Ovary (tissue), 7 donors: ENCODE measurements at regions not wholly inside any gene's neighbourhood (a gene's known extent, or its start where the extent isn't known, plus 50 kb on each side); places are given as distances from the start of the nearest gene placed in this dataset.

Experiments
- DNase-seq, 5 donors: peaks; one replicate each; pipeline ENCODE4 v3.0.0-alpha.2; 2019 to 2020
- H3K27ac ChIP-seq, 2 donors: fragments of 200-600 bp; one replicate each; pipeline versions ENCODE4 v1.5.1 to v1.8.0; 2019 to 2022
- H3K27me3 ChIP-seq: fragments of 200-600 bp; one replicate; pipeline ENCODE4 v1.8.0; 2022
- H3K36me3 ChIP-seq: fragments of 200-600 bp; sonication (generic); one replicate; pipeline ENCODE4 v1.5.1; 2019
- H3K4me1 ChIP-seq: one replicate; pipeline ENCODE4 v1.8.1; 2013; ENCODE audit warnings: mild to moderate bottlenecking, moderate library complexity; ENCODE audit not compliant: insufficient read depth
- H3K4me3 ChIP-seq: fragments of 200-600 bp; sonication (generic); one replicate; pipeline ENCODE4 v1.5.1; 2017
- H3K9me3 ChIP-seq, 2 donors: fragments of 200-600 bp in 1 of 2; sonication (generic) in 1 of 2; one replicate each; pipeline versions ENCODE4 v1.5.1 to v1.8.1; 2013 to 2019; ENCODE audit warnings: mild to moderate bottlenecking in 1 of 2, moderate library complexity in 1 of 2
- CTCF ChIP-seq, 3 donors: fragments of 450-650 bp in 2 of 3; fragments of 200-600 bp in 1 of 3; IDR thresholded peaks; one replicate each; pipeline versions ENCODE4 v1.5.1 to v1.8.0; 2016 to 2022; ENCODE audit warnings: antibody characterized with exemption in 3 of 3, mild to moderate bottlenecking in 1 of 3
- EP300 ChIP-seq: sonication (generic); formaldehyde crosslinking; IDR thresholded peaks from one replicate; pipeline ENCODE4 v1.6.1; 2017; ENCODE audit warnings: antibody characterized with exemption
- POLR2A ChIP-seq: fragments of 450-650 bp; IDR thresholded peaks from one replicate; pipeline ENCODE4 v1.6.1; 2017; ENCODE audit warnings: antibody characterized with exemption, mild to moderate bottlenecking, moderate library complexity
- WGBS, 3 donors: extraction: QIAGEN DNeasy Blood & Tissue Kit in 1 of 3; methylation state at CpG; one replicate each; pipeline versions ENCODE4 v1.1.5 to v1.1.7; 2013 to 2017; 5-methylcytosine and 5-hydroxymethylcytosine counted together
- intact Hi-C, 4 donors: fragments of 100-400 bp; cut with DNase I; formaldehyde crosslinking; loops; one replicate each; pipeline versions ENCODE4 v1.11.0 to v1.15.1; 2022 to 2023
- donor health status: DM: no; HTN: no; CAD: no; lungs with moderate emphysema.
- donor health status: DM: no; HTN: no; CAD: no.
- donor health status: Bipolar disorder and iron deficiency.
- donor health status: DM: no; HTN: no; CAD: no.
- donor health status: DM: yes; HTN: yes; CAD: no.

GRCh38 chr9:102875687-102876086, 119.4 kb upstream of the CYLC2 start:
- WGBS, 3 donors: 84 to 87% (median 84%) methylated on average over 3 of the region's 3 CpGs
- H3K36me3 ChIP-seq: no peaks in the 10 kb centered on the region
- no peak for DNase-seq
- intact Hi-C loops: no loop called here
- TF ChIP-seq EP300 (no peak), POLR2A (no peak), CTCF (IDR thresholded peaks at IDR 0.05) (no peak)
- H3K27me3 ChIP-seq: no peaks in the 10 kb centered on the region
- no peaks in the 10 kb centered on the region for H3K9me3 ChIP-seq
- no peak overlapping the region for H3K27ac ChIP-seq
- H3K4me3 ChIP-seq: no peak overlapping the region
- no peaks in the 10 kb centered on the region for H3K4me1 ChIP-seq

DNA sequence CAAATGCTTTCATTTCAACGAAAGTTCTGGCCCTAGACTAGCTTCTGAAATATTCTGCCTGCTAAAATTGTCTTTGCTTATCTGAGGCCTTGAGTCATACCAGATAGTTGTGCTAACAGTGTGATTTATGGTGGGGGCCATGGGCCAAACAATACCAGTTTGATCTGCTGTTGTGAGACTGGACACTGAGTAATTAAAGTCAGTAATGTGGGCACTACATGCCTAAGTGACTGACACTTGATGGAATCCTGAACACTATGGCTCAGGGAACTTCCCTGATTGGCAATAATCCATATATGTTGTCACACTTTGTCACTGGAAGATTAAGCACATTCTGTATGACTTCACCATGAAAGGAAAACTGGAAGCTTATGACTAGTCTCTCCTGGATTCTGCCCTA, 127.6 kb upstream of the CYLC2 start:
- TF ChIP-seq CTCF (IDR thresholded peaks at IDR 0.05): no peak
- TF ChIP-seq POLR2A: no peak
- TF ChIP-seq EP300: no peak
- Histone ChIP-seq H3K27me3 (no peaks in the 10 kb centered on the region), H3K36me3 (no peaks in the 10 kb centered on the region), H3K4me3 (no peak overlapping the region), H3K9me3 (no peaks in the 10 kb centered on the region), H3K4me1 (no peaks in the 10 kb centered on the region), H3K27ac (no peak overlapping the region)
- intact Hi-C loops: no loop called here
- 28 to 31% (median 31%) methylated on average over 1 of the region's 1 CpG for WGBS, 3 donors
- no peak for DNase-seq

DNA sequence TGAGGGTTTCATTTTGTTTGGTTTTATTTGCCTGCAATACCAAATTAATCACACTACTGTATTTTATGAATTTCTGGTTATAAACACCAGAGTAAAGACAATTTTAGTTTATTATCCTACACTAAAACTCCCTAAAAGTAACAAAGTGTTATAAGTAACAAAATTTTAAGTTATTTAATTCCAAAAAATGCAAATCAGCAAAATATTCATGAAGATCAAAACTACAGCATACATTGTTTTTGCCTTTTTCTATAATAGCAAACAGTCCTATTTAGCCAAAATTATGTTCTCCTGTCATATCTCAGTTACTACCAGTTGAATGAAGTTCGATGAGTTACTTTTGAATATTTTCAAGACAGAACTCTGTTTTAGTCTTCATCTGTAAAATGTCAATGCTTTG, 132.7 kb upstream of the CYLC2 start:
- TF ChIP-seq CTCF (IDR thresholded peaks at IDR 0.05): no peak
- TF ChIP-seq EP300: no peak
- DNase-seq: no peak
- Histone ChIP-seq H3K9me3 (no peaks in the 10 kb centered on the region), H3K36me3 (no peaks in the 10 kb centered on the region), H3K4me3 (no peak overlapping the region), H3K27me3 (no peaks in the 10 kb centered on the region), H3K27ac (no peak overlapping the region), H3K4me1 (no peaks in the 10 kb centered on the region)
- 85 to 88% (median 85%) methylated on average over 1 of the region's 1 CpG for WGBS, 3 donors
- intact Hi-C loops: no loop called here

DNA sequence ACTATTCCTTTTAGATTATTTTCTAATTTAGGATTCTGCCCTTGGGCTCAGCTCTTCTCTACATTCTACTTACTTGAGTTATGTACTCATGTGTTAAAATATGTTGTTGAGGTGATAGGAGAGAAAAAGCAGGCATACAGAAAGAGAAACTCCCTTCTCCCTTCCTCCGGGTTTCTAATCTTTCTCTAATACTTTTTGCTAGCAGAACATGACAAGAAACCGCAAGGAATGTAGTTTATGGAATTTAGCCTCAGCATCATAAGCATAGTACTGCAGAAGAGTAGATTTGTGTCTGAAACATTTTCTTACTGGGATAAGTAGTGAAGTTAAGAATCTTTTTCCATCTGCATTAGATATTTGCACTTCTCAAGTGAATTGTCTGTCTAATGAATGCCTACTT, 139.5 kb upstream of the CYLC2 start:
- WGBS, 3 donors: 4 to 5% (median 5%) methylated on average over 2 of the region's 2 CpGs
- H3K27me3 ChIP-seq: no peaks in the 10 kb centered on the region
- H3K4me1 ChIP-seq: no peaks in the 10 kb centered on the region
- H3K4me3 ChIP-seq: no peak overlapping the region
- TF ChIP-seq CTCF (IDR thresholded peaks at IDR 0.05) (no peak), EP300 (no peak), POLR2A (no peak)
- no peak overlapping the region for H3K27ac ChIP-seq
- intact Hi-C loops: no loop called here
- H3K9me3 ChIP-seq: no peaks in the 10 kb centered on the region
- no peak for DNase-seq
- H3K36me3 ChIP-seq: no peaks in the 10 kb centered on the region

GRCh38 chr9:102845827-102846371, 149.2 kb upstream of the CYLC2 start:
- WGBS, 3 donors: 47 to 76% (median 69%) methylated on average over 1 of the region's 1 CpG
- H3K4me3 ChIP-seq: no peak overlapping the region
- intact Hi-C loops: no loop called here

More at GRCh38 chr9:102845827-102846371, 149.2 kb upstream of the CYLC2 start:
- TF ChIP-seq CTCF (IDR thresholded peaks at IDR 0.05) (no peak), EP300 (no peak), POLR2A (no peak)
- Histone ChIP-seq H3K27ac (no peak overlapping the region), H3K9me3 (no peaks in the 10 kb centered on the region), H3K4me1 (no peaks in the 10 kb centered on the region), H3K36me3 (no peaks in the 10 kb centered on the region), H3K27me3 (no peaks in the 10 kb centered on the region)
- no peak for DNase-seq
